Lower leg skin (tissue), 3 donors: ENCODE measurements at regions not wholly inside any gene's neighbourhood (a gene's known extent, or its start where the extent isn't known, plus 50 kb on each side); places are given as distances from the start of the nearest gene placed in this dataset.

Experiments used
- CTCF ChIP-seq, 3 donors: fragments of 450-650 bp; IDR thresholded peaks; one replicate each; pipeline ENCODE4 v1.5.1; 2016; ENCODE audit warnings: antibody characterized with exemption in 3 of 3, mild to moderate bottlenecking in 3 of 3, moderate library complexity in 2 of 3
- POLR2A ChIP-seq, 2 donors: fragments of 450-650 bp; IDR thresholded peaks; one replicate each; pipeline ENCODE4 v1.6.1; 2016 to 2017; ENCODE audit warnings: antibody characterized with exemption in 2 of 2, mild to moderate bottlenecking in 1 of 2, moderate library complexity in 1 of 2

DNA sequence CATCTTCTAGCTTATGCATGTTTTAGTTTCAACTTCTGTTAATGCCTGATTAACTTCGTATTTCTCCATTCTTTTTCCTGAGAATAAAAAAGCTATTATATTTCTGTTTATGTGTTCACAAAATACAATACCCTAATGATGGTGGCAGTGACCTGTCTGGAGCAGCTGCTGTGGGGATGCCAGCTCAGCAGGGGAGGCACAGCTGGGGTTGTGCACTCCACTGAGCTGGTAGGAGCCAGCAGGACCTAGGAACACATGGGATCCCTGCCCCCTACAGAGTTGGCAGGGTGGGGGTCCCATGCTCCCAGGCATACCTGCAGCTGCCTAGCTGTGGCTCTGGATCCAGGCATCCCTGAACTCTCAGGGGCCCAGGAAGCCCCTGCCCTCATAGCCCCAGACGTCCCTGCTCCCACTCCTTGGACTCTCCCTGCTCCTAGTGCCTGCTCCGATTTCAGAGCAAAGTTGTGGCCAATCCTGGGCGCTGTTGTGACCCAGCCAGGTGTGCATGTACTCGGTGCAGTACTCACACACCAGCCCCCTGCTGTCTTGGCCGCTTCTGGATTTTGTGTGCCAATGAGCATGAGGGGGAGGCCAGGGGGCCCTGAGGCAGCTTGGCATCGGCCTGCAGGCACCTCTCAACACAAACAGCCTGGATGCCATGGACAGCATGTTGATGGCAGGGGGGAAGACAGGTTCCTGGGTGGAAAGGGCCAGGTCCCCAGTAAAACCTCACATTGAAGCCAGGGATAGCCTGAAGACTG, 546.0 kb downstream of the ZNF804A start:
- no peak for TF ChIP-seq CTCF (IDR thresholded peaks at IDR 0.05)
- no peak for TF ChIP-seq POLR2A (IDR thresholded peaks at IDR 0.05)
